VCaP (cell line): ENCODE measurements at regions not wholly inside any gene's neighbourhood (a gene's known extent, or its start where the extent isn't known, plus 50 kb on each side); places are given as distances from the start of the nearest gene placed in this dataset.

ENCODE experiments used
- H3K27ac ChIP-seq: fragments of 450-650 bp; 2 replicates; pipeline ENCODE4 v1.5.1; 2017
- CTCF ChIP-seq: fragments of 450-650 bp; conservative IDR thresholded peaks from 2 replicates; pipeline ENCODE4 v1.5.1; 2017; ENCODE audit warnings: mild to moderate bottlenecking, moderate library complexity

- no peak for TF ChIP-seq CTCF
- no peak overlapping the region for H3K27ac ChIP-seq
Measured at GRCh38 chr2:105691947-105692390, 52.7 kb upstream of the NCK2 start.

GRCh38 chr2:105690566-105690965, 54.1 kb upstream of the NCK2 start:
- H3K27ac ChIP-seq: no peak overlapping the region
- TF ChIP-seq CTCF: no peak

- TF ChIP-seq CTCF: no peak
- no peak overlapping the region for H3K27ac ChIP-seq
Measured at GRCh38 chr2:105689484-105689883, 55.2 kb upstream of the NCK2 start.

GRCh38 chr2:105688946-105689345, 55.8 kb upstream of the NCK2 start:
- no peak for TF ChIP-seq CTCF
- H3K27ac ChIP-seq: no peak overlapping the region

GRCh38 chr2:105686588-105686987, 58.1 kb upstream of the NCK2 start:
- no peak overlapping the region for H3K27ac ChIP-seq
- no peak for TF ChIP-seq CTCF

- no peak for TF ChIP-seq CTCF
- H3K27ac ChIP-seq: no peak overlapping the region
Measured at GRCh38 chr2:105683011-105683492, 61.7 kb upstream of the NCK2 start.

GRCh38 chr2:105682401-105682800, 62.3 kb upstream of the NCK2 start:
- no peak overlapping the region for H3K27ac ChIP-seq
- TF ChIP-seq CTCF: no peak
